LNCaP clone FGC (cell line): ENCODE measurements at regions not wholly inside any gene's neighbourhood (a gene's known extent, or its start where the extent isn't known, plus 50 kb on each side); places are given as distances from the start of the nearest gene placed in this dataset.

Experiments
- DNase-seq: peaks from one replicate; pipeline ENCODE4 v3.0.0-alpha.2; 2011; ENCODE audit warnings: low read depth
- H3K4me3 ChIP-seq: 2 replicates; pipeline ENCODE4 v1.5.1; 2011; ENCODE audit warnings: mild to moderate bottlenecking, low read depth, low read length, control low read depth
- TF ChIP-seq, protein P1 (sequence below): IDR thresholded peaks from 2 replicates; pipeline ENCODE4 v1.5.1; 2012; ENCODE audit warnings: mild to moderate bottlenecking; ENCODE audit not compliant: control insufficient read depth, insufficient read depth; ENCODE audit errors: extremely low read depth

GRCh38 chr5:174840435-174840834 is 116.1 kb downstream of the MSX2 start:
- H3K4me3 ChIP-seq, result no peak overlapping the region
- no peak for DNase-seq
- TF ChIP-seq, protein P1, sequence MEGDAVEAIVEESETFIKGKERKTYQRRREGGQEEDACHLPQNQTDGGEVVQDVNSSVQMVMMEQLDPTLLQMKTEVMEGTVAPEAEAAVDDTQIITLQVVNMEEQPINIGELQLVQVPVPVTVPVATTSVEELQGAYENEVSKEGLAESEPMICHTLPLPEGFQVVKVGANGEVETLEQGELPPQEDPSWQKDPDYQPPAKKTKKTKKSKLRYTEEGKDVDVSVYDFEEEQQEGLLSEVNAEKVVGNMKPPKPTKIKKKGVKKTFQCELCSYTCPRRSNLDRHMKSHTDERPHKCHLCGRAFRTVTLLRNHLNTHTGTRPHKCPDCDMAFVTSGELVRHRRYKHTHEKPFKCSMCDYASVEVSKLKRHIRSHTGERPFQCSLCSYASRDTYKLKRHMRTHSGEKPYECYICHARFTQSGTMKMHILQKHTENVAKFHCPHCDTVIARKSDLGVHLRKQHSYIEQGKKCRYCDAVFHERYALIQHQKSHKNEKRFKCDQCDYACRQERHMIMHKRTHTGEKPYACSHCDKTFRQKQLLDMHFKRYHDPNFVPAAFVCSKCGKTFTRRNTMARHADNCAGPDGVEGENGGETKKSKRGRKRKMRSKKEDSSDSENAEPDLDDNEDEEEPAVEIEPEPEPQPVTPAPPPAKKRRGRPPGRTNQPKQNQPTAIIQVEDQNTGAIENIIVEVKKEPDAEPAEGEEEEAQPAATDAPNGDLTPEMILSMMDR, result no peak

DNA sequence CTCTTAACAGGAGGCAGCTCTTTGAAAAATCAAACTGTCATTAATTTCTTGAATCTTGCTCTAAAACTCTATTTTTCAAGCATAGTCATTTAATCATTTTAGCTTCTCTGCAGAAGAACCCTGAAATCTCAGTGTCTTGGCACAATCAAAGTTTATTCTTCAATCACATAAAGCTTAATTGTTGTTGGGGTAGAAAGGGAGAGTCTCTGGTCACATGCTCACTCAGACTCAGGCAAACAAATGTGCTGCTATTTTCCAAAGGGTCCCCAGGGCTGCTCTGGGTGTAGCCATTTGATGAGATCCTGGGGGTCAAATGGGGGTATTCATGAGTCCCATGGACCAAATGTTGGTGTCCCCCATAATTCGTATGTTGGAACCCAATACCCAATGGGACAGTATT is 114.8 kb downstream of the MSX2 start:
- DNase-seq, result no peak
- TF ChIP-seq, protein P1, result no peak

GRCh38 chr5:174837919-174838902 is 113.8 kb downstream of the MSX2 start:
- TF ChIP-seq, protein P1, result peak; percentile 52
- no peak overlapping the region for H3K4me3 ChIP-seq
- DNase-seq, result peak; percentile 13

More for the DNA sequence above, 114.8 kb downstream of the MSX2 start:
- no peak overlapping the region for H3K4me3 ChIP-seq

GRCh38 chr5:174834081-174834480 is 109.7 kb downstream of the MSX2 start:
- TF ChIP-seq, protein P1, result no peak
- DNase-seq, result no peak
- H3K4me3 ChIP-seq, result no peak overlapping the region

GRCh38 chr5:174832811-174833210 is 108.4 kb downstream of the MSX2 start:
- DNase-seq, result no peak
- TF ChIP-seq, protein P1, result no peak
- no peak overlapping the region for H3K4me3 ChIP-seq

- no peak overlapping the region for H3K4me3 ChIP-seq
- DNase-seq, result no peak
- TF ChIP-seq, protein P1, result no peak
These were observed 107.6 kb downstream of the MSX2 start for GRCh38 chr5:174832025-174832424.

GRCh38 chr5:174831031-174831660 is 106.8 kb downstream of the MSX2 start:
- DNase-seq, result no peak
- no peak overlapping the region for H3K4me3 ChIP-seq
- TF ChIP-seq, protein P1, result no peak
